GM12878 (cell line): ENCODE measurements at regions not wholly inside any gene's neighbourhood (a gene's known extent, or its start where the extent isn't known, plus 50 kb on each side); places are given as distances from the start of the nearest gene placed in this dataset.

Source experiments
- ATAC-seq: fragments of 200-7000 bp; cut with Tn5 transposase; 3 replicates; pipeline ENCODE4 v1.9.1; 2020; ENCODE audit warnings: mild to moderate bottlenecking, moderate library complexity
- BruUV-seq: library from RNA; stranded (reverse); fragments of 400-500 nt; replicated peaks from 2 replicates; lab custom pipeline; 2021; lab: Mats Ljungman, UMichigan
- CTCF ChIA-PET: fragments of 300-600 bp; sonication (Branson Sonifier 250); formaldehyde crosslinking; extraction: SDS; loops from one replicate; lab custom pipeline; 2021; ENCODE audit warnings: inconsistent platforms; lab: Yijun Ruan, JAX
- POLR2A ChIA-PET: fragments of 350-600 bp; formaldehyde crosslinking; extraction: SDS; loops from one replicate; lab custom pipeline; 2021; ENCODE audit warnings: inconsistent platforms; lab: Charles Lee
- RAD21 ChIA-PET: fragments of 300-600 bp; sonication (Branson Sonifier 250); formaldehyde crosslinking; loops from one replicate; lab custom pipeline; 2023; ENCODE audit warnings: antibody characterized with exemption; ENCODE audit not compliant: unreplicated experiment; lab: Charles Lee
- SMC1A ChIA-PET: fragments of 300-600 bp; sonication (Branson Sonifier 250); formaldehyde crosslinking; loops from one replicate; lab custom pipeline; 2023; ENCODE audit not compliant: unreplicated experiment, uncharacterized antibody; lab: Charles Lee
- DNase-seq: peaks from one replicate; pipeline ENCODE4 v3.0.0-alpha.2; 2011; ENCODE audit warnings: low read depth, low spot score
- FAIRE-seq: peaks from 3 replicates; lab custom pipeline; 2011; peaks lifted over from hg19 to GRCh38; lab: Jason Lieb, UNC
- H2AFZ ChIP-seq: 2 replicates; pipeline ENCODE4 v1.6.0; 2011; ENCODE audit warnings: low read depth, low read length, control low read depth; ENCODE audit not compliant: control insufficient read depth
- H3K27ac ChIP-seq: 2 replicates; pipeline ENCODE4 v1.5.1; 2011; ENCODE audit warnings: control low read depth; ENCODE audit not compliant: control insufficient read depth, insufficient read depth
- H3K27me3 ChIP-seq, 2 experiments: replicated peaks in 1 of 2; 2 replicates each; pipeline versions ENCODE4 v1.6.0 to v1.6.1; 2011; ENCODE audit warnings: low read length in 1 of 2; ENCODE audit not compliant: control insufficient read depth in 2 of 2, insufficient read depth in 2 of 2
- H3K36me3 ChIP-seq, 2 experiments: 2 replicates each; pipeline ENCODE4 v1.5.1; 2011; ENCODE audit warnings: low read length in 1 of 2; ENCODE audit not compliant: control insufficient read depth in 2 of 2, insufficient read depth in 2 of 2
- H3K4me1 ChIP-seq: 2 replicates; pipeline ENCODE4 v1.6.1; 2011; ENCODE audit warnings: mild to moderate bottlenecking, low read length, moderate library complexity, mixed read lengths; ENCODE audit not compliant: control insufficient read depth, insufficient read depth
- H3K4me2 ChIP-seq: 2 replicates; pipeline ENCODE4 v1.6.0; 2011; ENCODE audit warnings: control low read depth; ENCODE audit not compliant: control insufficient read depth, insufficient read depth
- H3K4me3 ChIP-seq: fragments of 200-600 bp; sonication (generic); 2 replicates; pipeline ENCODE4 v1.5.1; 2016
- H3K79me2 ChIP-seq: 2 replicates; pipeline ENCODE4 v1.6.0; 2011; ENCODE audit warnings: low read length; ENCODE audit not compliant: control insufficient read depth, insufficient read depth
- H3K9ac ChIP-seq: 2 replicates; pipeline ENCODE4 v1.8.0; 2011; ENCODE audit warnings: low read length, control low read depth, mixed read lengths; ENCODE audit not compliant: control insufficient read depth, insufficient read depth
- H3K9me3 ChIP-seq: replicated peaks from 3 replicates; pipeline ENCODE4 v1.5.1; 2011; ENCODE audit warnings: mild to moderate bottlenecking, low read length; ENCODE audit not compliant: control insufficient read depth, insufficient read depth
- H4K20me1 ChIP-seq: 2 replicates; pipeline ENCODE4 v1.6.0; 2011; ENCODE audit not compliant: control insufficient read depth, insufficient read depth
- ELK1 ChIP-seq: IDR thresholded peaks from 2 replicates; pipeline ENCODE4 v1.6.1; 2012; ENCODE audit warnings: low read depth, low read length, improper control_type of control experiment
- HDAC6 ChIP-seq: fragments of 200-600 bp; sonication (generic); IDR thresholded peaks from one replicate; pipeline ENCODE4 v1.8.0; 2017; ENCODE audit warnings: antibody characterized with exemption; ENCODE audit not compliant: unreplicated experiment
- LARP7 ChIP-seq: fragments of 450-650 bp; IDR thresholded peaks from 2 replicates; pipeline ENCODE4 v1.6.1; 2017; ENCODE audit warnings: mild to moderate bottlenecking
- RBBP5 ChIP-seq: fragments of 200-600 bp; sonication (generic); conservative IDR thresholded peaks from 2 replicates; pipeline ENCODE4 v1.6.1; 2016
- WGBS: methylation state at CpG from one replicate; pipeline ENCODE4 v1.1.6; 2016; ENCODE audit warnings: low lambda C conversion rate; ENCODE audit not compliant: insufficient replicate concordance, insufficient coverage; ENCODE audit errors: missing lambda C conversion rate; 5-methylcytosine and 5-hydroxymethylcytosine counted together
- in situ Hi-C: fragments of 300-500 bp; cut with MboI; formaldehyde crosslinking; loops from 9 replicates; pipeline ENCODE4 v1.14.3; 2018; ENCODE audit warnings: mixed read lengths
- intact Hi-C: fragments of 100-400 bp; cut with micrococcal nuclease; formaldehyde crosslinking; loops from one replicate; pipeline ENCODE4 v1.14.2; 2022; ENCODE audit not compliant: unreplicated experiment

DNA sequence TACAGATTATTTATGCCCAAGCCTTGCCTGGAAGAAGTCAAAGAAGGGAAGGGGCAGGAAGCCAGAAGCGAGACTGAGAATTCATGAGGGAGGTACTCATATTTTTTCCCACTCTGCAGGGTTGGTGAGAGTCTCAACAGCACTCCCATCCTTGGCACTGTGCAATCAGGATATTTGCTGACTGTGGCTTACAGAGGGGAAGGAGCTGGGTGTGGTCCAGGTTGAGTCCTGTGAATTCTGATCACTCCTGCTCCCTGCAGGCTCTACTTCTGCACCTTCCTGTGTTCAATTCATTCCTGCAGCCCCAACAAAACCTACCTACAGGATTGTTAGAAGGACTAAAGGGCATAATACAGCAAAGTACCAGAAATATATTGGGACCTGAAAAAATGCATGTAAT, 530.5 kb downstream of the INSC start:
- Histone ChIP-seq H3K4me3 (no peak overlapping the region), H3K27ac (no peak overlapping the region), H2AFZ (no peak overlapping the region), H3K27me3 (no peaks in the 10 kb centered on the region; a peak in 1 of 4 replicates), H4K20me1 (no peaks in the 10 kb centered on the region), H3K4me1 (no peaks in the 10 kb centered on the region), H3K9ac (no peak overlapping the region), H3K4me2 (no peak overlapping the region), H3K9me3 (no peaks in the 10 kb centered on the region), H3K36me3 (no peaks in the 10 kb centered on the region), H3K79me2 (no peaks in the 10 kb centered on the region)
- in situ Hi-C loops, result no loop called here
- ChIA-PET POLR2A (no interaction called here), RAD21 (no interaction called here), SMC1A (no interaction called here), CTCF (interaction anchor here (0.7 to 1.3 kb wide), 2 partner anchors 13 to 16 kb away, joined by 3 to 4 read pairs; no protein-coding TSS in a partner anchor)
- BruUV-seq, result no TSS peak
- DNase-seq (no peak), ATAC-seq (no peak), FAIRE-seq (no peak)
- 0% methylated on average over 1 of the region's 1 CpG for WGBS
- TF ChIP-seq ELK1, result no peak
- TF ChIP-seq RBBP5, result no peak
- intact Hi-C loops, result no loop called here

DNA sequence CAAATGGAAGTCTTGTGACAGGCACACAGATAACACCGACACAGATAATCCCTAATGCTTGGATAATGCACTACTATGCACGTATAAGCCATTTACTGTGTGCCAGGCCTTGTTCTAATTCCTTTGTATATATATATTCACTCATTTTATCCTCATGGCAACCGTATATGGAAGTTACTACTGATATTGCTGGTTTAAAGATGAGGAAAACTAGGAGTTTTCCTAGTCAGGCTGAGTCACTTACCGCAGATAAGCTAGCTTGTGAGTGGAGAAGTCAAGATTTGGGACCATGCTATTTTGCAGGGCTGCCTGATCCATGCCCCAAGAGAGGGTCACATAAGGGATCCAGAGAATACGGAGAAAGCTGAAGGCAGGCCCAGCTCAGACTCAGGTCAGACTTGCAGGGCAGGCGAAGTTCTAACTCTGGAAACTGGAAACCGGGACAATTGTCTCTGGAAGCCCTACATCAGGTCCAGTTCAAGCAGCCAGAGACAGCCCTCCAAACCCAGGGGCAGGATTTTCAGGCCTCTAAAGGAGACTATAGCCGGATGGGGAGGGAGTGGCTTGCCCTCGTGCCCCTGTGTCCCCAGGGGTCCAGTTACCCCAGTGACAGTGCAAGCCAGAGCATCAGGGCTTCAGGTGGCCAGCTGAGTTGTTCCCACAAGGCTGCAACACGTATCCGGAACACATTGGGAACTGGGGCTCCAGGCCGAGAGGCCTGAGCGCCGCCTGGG, 534.8 kb downstream of the INSC start:
- RAD21 ChIA-PET, result interaction anchor here (1.2 to 1.9 kb wide), 3 partner anchors 332 to 964 kb away, joined by 3 to 7 read pairs (median 5); no protein-coding TSS in a partner anchor
- Histone ChIP-seq H3K9me3 (no peaks in the 10 kb centered on the region), H4K20me1 (no peaks in the 10 kb centered on the region), H3K27ac (no peak overlapping the region), H2AFZ (no peak overlapping the region), H3K4me2 (no peak overlapping the region), H3K27me3 (peaks cover 3 to 4% of the 10 kb centered on the region in 2 experiments; a peak in 2 of 4 replicates), H3K4me1 (no peaks in the 10 kb centered on the region; the same call in 1 of the 2 replicates), H3K4me3 (no peak overlapping the region), H3K9ac (no peak overlapping the region), H3K79me2 (no peaks in the 10 kb centered on the region), H3K36me3 (no peaks in the 10 kb centered on the region)
- in situ Hi-C loops, result no loop called here
- FAIRE-seq (no peak), ATAC-seq (peak; percentile 25), DNase-seq (no peak)
- SMC1A ChIA-PET, result interaction anchor here (0.8 to 1.5 kb wide), 5 partner anchors 111 to 338 kb away, joined by 3 to 6 read pairs (median 3); no protein-coding TSS in a partner anchor
- POLR2A ChIA-PET, result no interaction called here
- WGBS, result 29% methylated on average over 14 of the region's 14 CpGs
- no TSS peak for BruUV-seq
- CTCF ChIA-PET, result interaction anchor here (0.6 to 1.7 kb wide), 16 partner anchors 8 to 964 kb away, joined by 3 to 6 read pairs (median 4); no protein-coding TSS in a partner anchor
- intact Hi-C loops, result loop anchor here (2.0 kb wide), 2 partner anchors 323 to 963 kb away; no protein-coding TSS in a partner anchor
- TF ChIP-seq LARP7 (0 out of 2 replicates have a peak, but pooled peaks have one; percentile 25), HDAC6 (no peak)
